Keratinocyte (primary cell): ENCODE measurements at regions not wholly inside any gene's neighbourhood (a gene's known extent, or its start where the extent isn't known, plus 50 kb on each side); places are given as distances from the start of the nearest gene placed in this dataset.

ENCODE experiments used
- CTCF ChIP-seq, 3 experiments: IDR thresholded peaks in 1 of 3; conservative IDR thresholded peaks in 1 of 3; optimal IDR thresholded peaks in 1 of 3; 2 replicates in 2 of 3; 3 replicates in 1 of 3; pipeline versions ENCODE3 to v1.5.1; 2011; ENCODE audit warnings: low read length in 3 of 3, mild to moderate bottlenecking in 3 of 3, moderate library complexity in 2 of 3, control low read depth in 1 of 3, inconsistent platforms in 1 of 3; ENCODE audit not compliant: insufficient read depth in 2 of 3; ENCODE audit errors: extremely low read depth in 1 of 3
- EZH2 ChIP-seq: IDR thresholded peaks from one replicate; pipeline ENCODE4 v1.6.1; 2012; ENCODE audit warnings: inconsistent platforms, mild to moderate bottlenecking, low read length, moderate library complexity

- TF ChIP-seq CTCF (optimal IDR thresholded peaks at IDR 0.05 in 1 of 3, IDR thresholded peaks at IDR 0.05 in 1 of 3, conservative IDR thresholded peaks at IDR 0.05 in 1 of 3; ENCODE audit: extremely low read depth in 1 of 3, insufficient read depth in 2 of 3, low read length in 3 of 3) (no peak), EZH2 (no peak)
Observed at GRCh38 chr11:127521413-127521812, 520.8 kb upstream of the KIRREL3 start.
